Stimulated activated CD8-positive, alpha-beta memory T cell treated with anti-CD3 and anti-CD28 coated beads, Interleukin-2, amount 100 ng/mL, for 48 hours (primary cell): ENCODE measurements at regions not wholly inside any gene's neighbourhood (a gene's known extent, or its start where the extent isn't known, plus 50 kb on each side); places are given as distances from the start of the nearest gene placed in this dataset.
"Not testable (repeated sequence)": the region's sequence is repeated elsewhere in the genome, so short reads cannot be mapped to it uniquely, and the experiment has no call there.

Source experiments
- DNase-seq, 2 donors: peaks; one replicate each; pipeline ENCODE4 v3.0.0-alpha.2; 2020; ENCODE audit warnings: low read depth in 2 of 2

DNA sequence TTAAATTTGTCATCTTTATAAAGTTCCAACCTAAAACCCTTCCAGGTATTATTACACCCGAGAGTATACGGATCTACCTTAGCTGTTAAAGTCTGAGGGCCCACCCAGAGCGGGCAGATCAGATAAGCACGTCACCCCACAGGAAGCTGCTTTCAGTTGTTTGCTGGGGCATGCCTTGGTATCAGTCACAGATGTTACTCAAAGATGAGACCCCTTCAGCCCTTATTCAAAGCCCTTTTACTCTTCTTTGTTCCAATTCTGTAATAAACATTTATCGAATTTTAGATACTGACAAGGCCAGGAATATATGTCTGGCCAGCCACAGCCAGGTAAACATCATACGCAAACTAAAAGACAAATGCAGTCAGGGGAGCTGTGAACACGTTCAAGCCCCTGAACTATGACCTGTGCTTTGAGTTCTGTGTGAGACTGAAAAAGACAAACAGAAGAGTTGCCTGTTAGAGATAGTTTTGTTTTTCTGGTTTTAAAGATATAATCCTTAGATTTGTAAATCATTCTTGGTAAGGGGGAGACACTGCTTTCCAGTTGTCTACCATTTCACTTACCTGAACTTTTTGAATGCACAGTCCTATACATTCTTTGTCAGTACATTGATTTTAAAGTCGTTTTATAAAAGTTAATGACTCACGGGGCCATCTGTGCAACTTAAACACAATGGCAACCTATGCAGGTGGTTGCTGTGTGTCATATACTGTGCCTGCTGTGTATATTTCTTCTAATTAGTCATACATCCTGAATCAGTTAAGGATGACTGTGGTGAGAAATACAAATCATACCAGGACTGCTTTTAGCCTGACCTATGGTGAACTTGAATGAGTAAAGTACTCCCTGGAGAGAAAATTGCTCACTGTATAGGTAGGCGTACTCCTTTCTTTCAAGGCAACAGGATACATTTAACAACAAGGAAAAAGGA lies 100.5 kb upstream of the ITPRID2 start:
- peak in 1 of 2 donors; percentile 8 for DNase-seq

DNA sequence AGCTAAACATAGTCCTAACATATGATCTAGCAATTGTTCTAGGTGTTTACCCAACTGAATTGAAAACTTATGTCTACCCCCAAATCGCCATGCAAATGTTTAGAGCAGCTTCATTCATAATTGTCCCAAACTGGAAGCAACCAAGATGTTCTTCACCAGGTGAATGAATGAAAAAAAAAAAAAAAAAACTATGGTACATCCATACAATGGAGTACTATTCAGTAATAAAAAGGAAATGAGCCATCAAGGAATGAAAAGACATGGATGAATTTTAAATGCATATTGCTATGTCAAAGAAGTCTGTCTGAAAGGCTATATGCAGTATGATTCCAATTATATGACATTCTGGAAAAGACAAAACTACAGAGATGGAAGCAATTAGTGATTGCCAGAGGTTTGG lies 98.6 kb upstream of the ITPRID2 start:
- DNase-seq: no peak

DNA sequence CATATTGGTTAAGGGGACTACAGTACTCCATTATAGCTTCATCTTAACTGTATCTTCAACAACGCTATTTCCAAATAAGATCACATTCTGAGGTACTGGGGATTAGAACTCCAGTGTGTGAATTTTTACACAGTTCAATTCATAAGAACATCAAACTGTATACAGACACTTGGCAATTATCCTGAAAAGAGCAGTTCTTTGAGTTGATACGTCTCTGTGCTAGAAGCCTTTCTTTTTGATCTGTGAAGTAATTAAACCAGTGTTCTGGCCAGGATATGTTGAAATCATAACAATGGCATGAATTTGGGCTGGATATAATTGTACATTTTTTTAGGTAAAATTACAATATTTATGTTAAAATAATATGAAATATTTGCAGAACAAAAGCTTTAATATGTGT lies 93.5 kb upstream of the ITPRID2 start:
- DNase-seq: no peak

DNA sequence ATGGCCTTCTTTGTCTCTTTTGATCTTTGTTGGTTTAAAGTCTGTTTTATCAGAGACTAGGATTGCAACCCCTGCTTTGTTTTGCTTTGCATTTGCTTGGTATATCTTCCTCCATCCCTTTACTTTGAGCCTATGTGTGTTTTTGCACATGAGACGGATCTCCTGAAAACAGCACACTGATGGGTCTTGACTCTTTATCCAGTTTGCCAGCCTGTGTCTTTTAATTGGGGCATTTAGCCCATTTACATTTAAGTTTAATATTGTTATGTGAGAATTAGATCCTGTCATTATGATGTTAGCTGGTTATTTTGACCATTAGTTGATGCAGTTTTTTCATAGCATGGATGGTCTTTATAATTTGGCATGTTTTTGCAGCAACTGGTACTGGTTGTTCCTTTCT lies 89.2 kb upstream of the ITPRID2 start:
- DNase-seq: not testable (repeated sequence)

DNA sequence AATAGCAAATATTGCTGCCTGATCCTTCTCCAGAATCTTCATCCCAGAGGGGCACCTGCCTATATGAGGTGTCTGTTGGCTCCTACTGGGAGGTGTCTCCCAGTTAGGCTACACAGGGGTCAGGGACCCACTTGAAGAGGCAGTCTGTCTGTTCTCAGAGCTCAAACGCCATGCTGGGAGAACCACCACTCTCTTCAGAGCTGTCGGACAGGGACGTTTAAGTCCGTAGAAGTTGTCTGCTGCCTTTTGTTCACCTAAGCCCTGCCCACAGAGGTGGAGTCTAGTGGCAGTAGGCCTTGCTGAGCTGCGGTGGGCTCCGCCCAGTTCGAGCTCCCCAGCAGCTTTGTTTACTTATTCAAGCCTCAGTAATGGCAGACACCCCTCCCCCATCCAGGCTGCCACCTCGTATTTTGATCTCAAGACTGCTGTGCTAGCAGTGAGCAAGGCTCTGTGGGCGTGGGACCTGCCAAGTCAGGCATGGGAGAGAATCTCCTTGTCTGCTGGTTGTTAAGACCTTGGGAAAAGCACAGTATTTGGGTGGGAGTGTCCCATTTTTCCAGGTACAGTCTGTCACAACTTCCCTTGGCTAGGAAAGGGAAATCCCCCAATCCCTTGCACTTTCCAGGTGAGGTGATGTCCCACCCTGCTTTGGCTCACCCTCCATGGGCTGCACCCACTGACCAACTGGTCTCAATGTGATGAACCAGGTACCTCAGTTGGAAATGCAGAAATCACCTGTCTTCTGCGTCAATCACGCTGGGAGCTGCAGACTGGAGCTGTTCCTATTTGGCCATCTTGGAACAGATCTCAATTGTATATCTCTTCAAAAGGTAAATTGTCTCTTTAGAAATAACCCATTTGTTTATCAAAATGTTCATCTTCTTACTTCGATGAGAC lies 87.4 kb upstream of the ITPRID2 start:
- not testable (repeated sequence) for DNase-seq

DNA sequence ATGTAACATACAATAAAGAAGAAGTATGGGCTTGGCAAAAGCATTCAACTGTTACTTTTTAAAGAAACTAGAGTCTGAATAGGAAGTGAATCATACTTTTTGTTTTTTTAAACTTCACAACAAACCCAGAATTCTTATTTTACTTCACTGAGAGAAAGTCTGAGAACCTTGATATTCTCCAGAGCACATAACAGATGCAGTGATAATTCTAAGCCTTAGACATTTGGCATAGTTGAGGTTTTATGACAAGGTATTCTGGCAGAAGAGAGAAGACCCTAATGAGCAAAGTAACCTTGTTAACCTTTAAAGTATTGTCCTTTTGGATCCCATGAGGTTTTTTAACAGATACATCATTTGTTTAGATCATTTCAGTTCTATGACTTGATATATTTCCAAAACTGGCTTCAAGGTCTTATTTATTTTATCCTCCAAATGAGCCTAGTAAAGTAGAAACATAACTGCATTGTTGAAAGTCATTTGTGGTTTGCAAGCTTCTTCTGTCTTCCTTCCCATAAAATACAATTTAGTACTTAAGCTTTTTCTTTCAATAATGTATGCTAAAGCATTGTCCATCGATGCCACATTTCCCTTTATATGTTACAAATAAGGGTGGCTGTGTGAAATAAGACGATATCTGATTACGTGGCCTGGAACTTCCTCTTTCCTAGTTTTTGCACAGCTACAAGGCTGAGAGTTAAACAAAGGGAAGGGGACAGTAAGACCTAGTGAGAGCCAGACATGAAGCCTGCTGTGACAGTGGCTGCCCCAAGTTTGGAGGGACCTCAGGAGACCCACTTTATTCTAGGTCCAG lies 86.1 kb upstream of the ITPRID2 start:
- DNase-seq: no peak

DNA sequence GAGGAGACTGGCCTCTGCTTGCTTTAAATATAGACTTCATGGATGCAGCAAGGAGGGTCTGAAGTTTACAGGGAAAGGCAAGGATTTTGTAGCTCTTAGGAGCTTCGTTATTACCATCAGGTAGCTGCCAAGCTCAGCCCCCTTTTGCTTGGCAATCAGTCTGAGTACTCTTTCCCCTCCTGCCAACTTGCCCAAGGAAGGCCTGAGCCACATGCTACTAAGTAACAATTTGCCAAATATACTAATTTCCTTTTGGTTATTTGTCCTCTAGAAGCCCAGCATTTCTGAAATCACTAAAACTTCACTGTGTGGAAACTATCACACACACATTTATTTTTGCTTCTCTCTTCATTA lies 85.5 kb upstream of the ITPRID2 start:
- no peak for DNase-seq

DNA sequence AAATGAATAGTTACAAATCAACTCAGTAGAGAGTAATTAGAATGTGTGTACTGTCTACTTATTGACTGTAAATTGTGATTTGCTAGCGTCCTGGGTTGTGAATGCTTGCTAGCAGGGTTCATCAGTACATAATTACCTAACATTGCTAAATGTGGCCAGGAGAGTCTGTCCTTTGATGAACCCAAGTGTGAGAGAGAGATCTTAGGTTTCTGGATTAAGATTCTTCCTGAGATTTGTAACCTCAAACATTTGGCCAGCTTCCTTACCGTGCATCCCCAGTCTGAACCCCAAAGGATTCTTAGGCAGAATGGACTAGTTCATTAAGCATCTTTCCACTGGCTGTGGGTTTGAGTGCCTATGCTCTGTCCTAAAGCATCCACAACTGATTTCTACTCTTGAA lies 84.0 kb upstream of the ITPRID2 start:
- no peak for DNase-seq

DNA sequence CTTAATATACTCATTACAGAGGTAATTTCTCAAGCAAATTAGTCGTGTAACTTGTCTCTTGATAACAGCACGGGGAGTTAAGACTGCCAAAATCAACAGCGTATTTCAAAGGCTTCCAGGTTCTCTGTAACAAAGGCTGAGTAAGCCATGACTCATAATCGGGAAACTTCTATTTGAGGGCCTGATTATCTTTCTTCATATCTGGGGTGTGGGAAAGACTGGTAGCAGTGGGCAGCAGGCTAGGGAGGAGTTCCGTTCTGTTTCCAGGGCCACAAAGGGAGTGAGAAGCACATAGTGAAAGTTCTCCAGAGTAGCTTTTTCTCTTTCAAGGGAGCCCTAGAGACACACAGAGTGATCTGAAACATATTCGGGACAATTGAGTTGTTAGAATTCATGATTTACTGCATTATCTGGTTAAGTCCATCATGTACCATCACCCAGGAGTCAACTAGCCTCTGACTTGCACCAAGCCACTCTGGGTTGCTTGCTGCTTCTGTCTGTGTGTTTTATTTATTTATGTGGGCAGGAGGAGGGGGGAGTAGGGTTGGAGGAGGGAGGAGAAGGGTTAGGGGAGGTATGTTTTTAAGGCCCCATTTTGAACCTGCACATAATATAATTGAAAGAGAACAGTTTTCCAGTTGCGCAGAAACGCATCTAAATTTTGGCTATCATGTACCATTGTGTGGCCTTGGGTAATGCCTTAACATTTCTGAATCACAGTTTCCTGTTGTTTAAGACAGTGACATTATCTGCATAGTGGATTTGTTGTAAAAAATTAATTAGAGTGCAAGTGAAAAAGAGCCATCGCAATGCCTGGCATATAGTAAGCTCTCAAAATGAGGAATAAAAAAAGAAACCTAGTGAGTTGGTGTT lies 80.5 kb upstream of the ITPRID2 start:
- DNase-seq: no peak

DNA sequence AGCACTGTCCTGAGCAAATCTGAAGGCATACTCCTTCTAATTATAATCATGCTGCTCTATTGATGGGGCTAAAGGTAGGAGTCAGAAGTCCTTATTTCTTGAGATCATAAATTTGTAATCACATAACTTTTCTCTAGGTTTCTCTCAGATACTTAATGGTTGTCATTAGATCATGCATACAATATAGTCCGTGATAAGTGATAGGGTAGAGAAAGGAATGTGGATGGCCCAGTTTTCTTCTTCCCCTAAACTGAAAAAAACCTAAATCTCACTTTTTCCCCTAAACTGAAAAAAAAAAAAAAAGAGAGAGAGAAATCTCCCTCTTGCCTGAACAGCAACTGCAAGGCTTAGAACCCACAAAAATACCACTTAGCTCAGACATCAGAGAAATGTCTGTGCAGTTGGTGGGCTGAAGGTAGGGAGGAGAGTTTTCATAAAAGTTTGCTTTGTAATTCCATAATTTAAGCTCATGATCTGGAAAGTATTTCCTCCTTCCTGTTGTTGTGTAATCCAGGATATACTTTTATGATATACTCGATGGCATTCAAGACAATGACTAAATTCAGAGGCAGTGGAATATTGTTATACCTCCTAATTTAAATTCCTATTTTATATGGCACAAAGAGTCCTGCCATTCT lies 79.3 kb upstream of the ITPRID2 start:
- no peak for DNase-seq

DNA sequence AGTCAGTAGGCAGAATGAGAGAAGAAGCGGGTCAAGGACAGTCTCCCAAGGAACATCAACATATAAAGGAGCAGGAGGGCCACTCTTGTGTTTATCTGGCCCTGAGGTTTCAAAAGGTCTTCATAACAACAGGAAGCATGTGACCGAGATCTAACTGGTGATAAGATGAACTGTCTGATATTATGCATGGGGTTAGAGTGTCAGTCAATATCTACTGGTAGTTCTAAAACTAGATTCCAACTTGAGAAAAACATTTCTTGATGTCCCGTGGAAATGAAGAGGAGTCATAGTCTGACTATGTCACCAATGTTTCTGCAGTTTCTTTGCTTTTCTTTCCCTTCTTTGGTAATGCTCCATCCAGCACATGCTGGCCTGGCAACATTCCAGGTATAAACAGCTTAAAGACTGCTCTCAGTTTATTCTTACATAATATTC lies 77.5 kb upstream of the ITPRID2 start:
- DNase-seq: no peak

DNA sequence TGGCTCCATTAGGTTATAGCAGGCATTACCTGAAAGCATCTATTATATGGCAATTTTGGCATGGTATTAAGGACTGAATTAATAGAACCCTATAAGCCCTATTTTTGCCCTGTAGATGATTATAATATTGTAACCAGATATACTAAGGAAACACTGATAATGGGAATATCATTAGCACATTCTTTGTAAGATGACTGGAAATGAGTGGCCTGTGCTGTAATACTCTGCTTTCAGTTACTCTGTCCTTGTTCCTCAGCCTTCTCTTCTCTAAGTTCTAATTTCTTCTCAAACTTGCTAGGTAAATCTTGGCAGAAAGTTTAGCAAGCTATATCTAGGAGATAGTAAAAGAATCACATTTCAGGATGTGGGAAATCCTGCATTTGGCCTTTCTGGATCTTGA lies 74.0 kb upstream of the ITPRID2 start:
- no peak for DNase-seq

DNA sequence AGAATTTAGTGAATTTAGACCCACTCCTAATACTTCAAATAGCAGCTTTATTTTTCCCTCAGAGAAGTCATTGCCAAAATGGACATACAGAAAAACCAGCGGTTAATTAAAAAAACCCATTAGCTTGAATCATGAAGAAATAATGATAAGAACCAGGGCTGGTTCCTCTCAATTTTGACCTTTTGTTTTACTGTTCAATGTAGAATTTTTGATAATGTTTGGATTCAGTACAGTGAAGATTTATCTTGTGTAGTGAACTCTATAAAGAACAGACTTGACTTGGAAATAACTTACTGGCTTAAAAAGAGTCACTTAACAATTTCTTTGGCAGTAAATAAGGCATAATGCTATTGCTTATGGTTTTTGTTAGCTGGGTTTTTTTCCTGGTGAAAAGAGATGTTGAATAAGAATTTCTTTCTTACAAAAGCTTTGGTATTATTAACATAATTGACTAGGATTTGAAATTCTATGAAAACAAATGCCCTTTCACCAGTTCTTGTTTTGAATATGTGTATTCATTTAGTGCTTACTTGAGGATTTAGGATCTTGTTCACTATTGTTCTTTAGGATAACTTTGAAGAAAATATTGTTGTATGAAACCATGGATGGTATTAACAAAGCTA lies 73.4 kb upstream of the ITPRID2 start:
- DNase-seq: no peak

DNA sequence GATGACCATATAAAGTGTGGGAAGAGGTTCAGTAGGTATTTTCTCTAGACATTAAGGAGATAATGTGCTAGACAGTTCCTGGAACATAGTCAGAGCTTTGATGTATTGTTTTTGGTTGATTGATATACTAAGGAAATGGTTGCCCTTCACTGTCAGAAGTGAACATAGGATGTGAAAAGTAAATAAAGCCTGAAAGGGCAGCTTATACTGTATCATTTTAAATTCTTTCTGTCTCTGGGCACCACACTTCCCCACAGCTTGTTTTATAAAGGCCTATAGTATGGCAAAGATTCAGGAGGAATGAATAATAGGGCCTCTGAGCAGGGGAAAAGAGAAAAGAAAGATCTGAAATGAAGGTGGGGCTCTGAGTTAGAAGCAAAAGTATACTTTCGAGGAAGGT lies 72.7 kb upstream of the ITPRID2 start:
- DNase-seq: no peak

DNA sequence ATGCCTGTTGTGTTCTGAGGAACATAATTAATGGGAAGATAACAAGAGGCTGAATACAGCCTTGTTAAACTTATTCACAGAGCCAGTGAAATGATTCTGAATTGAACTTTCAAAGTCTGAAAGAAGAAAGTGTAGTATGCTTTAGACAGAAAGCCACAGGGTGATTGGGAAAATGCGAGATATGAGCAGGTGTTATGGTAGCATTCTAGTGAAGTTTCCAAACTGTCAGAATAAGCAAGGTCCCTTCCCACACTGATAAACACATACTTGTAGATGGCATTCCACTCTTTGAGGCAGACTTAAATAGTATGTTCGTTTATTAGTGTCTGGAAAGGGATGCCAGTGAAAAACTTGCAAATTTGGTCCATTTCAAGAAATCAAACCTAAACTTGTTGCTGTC lies 70.5 kb upstream of the ITPRID2 start:
- no peak for DNase-seq

DNA sequence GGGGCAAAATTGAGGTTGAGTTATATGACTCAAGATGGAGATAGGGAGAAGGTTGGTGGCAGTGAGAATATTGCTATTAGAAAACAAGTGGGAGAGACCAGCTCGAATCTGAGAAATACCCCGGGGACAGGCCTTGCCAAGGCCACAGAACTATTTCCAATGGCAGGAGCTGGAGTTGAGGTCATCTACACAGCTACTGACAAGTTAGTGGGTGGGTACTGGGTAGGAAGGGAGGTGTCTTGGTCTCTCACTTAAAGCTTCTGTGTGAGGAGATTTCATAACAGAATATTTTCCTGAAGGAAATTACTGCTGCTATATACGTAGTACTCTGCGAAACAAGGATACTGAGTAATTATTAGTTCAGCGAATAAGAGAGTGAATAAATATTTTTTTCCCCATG lies 69.4 kb upstream of the ITPRID2 start:
- DNase-seq: no peak

DNA sequence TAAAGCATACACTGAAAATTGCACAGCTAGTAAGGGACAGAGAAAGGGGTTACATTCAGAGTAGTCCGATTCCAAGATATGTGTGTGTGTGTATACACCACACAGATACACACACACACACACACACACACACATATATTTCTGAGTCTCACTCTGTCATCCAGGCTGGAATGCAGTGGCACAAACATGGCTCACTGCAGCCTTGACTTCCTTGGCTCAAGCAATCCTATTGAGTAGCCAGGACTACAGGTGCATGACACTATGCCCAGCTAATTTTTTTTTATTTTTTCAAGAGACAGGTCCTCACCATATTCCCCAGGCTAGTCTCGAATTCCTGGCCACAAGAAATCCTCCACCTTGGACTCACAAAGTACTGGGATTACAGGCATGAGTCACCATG lies 68.1 kb upstream of the ITPRID2 start:
- DNase-seq: no peak

DNA sequence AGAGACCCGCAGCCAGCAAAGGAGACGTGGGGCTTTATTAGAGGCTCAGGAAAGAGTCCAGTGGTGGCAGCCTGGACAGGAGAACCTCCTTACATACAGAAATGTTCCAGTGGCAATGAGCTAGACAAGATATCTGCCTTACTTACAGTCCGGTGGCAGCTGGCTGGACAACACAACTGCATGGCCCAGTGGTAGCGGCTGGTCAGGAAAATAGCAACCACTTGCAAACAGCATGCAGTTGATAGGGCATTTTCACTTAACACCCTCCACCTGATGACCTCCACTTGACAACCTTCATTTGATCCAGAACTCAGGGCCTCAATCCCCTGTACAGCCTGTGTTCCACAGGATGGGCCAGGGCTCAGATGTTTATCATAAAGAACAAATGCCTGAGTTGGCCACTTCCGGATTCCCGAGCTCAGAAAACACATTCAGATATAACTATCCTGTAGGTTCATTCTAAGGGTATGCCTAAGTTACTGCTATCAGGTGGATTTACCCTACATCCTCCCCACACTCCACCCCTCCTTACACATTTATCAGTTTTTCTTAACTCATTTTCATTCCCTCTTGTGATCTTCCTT lies 63.3 kb upstream of the ITPRID2 start:
- DNase-seq: no peak

DNA sequence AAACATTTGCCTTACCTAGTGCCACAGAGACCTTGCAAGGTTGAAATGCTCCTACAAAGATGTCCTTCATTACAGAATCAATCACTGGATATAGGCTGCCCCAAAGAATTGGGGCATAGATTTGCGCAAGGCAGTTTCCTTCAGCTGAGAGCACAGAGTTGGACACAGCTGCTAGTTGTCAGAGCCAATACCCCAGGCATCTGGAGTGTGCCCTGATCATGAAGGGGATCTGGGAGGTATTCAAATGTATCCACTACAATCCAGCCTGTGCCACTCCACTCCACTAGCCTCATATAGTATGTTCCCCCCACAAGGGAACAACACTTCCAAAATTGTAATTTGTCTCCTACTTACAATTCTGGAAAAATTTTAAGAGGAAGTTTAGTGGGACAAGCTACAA lies 62.3 kb upstream of the ITPRID2 start:
- DNase-seq: no peak

DNA sequence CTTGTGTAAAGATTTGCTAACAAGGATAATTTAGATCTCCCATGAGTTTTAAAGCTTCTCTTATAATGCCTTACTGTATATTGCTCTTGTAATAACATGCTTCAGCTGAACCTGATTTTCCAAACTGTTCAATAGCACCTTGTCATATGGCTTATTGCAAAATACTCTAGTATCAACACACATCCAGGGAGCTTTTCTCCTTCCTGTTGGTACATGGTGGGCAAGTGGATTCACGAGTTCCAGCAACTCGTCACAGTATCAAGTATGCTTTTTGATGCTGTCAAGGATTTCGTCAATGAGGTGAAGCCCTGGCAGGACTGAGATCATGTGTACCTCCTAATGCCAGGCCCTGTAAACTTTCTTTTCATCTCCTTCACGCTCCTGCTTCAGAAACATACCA lies 59.5 kb upstream of the ITPRID2 start:
- no peak for DNase-seq
